Left forelimb (tissue), 1 donor: ENCODE measurements at regions not wholly inside any gene's neighbourhood (a gene's known extent, or its start where the extent isn't known, plus 50 kb on each side); places are given as distances from the start of the nearest gene placed in this dataset.

ENCODE experiments used
- DNase-seq: peaks from one replicate; pipeline ENCODE4 v3.0.0-alpha.2; 2018; ENCODE audit warnings: low spot score

DNA sequence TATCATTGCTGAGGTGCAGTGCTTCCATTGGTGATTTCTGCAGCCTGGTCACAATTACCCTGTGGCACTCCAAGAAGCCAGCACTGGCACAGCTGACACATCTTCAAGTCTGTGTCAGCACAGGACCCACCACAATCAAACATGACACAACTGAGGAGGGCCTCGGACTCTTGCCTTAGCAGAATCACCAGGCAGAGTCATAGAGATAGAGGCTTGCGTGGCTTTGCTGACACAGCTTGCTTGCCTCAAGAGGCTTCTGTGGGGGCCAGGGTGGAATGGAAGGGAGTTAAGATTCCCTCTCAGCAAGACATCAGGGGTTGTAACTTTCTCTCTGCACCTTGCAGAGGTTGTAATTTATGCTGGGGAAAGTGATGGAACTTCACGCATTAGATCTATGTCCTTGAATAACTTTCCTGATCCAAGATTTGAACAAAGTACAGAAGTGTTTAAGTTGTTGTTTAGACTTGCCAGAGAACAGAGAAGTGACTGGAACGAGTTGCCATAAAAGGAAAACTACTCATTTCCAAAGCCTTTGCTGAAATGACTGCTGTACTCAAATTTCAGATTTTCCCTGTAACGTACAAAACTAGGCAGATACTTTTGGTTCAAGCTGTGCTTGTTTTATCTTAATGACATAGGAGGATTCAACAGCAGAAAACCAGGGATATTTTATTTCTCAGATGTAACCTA lies 170.7 kb downstream of the DIPK2A start:
- DNase-seq: peak; percentile 67

DNA sequence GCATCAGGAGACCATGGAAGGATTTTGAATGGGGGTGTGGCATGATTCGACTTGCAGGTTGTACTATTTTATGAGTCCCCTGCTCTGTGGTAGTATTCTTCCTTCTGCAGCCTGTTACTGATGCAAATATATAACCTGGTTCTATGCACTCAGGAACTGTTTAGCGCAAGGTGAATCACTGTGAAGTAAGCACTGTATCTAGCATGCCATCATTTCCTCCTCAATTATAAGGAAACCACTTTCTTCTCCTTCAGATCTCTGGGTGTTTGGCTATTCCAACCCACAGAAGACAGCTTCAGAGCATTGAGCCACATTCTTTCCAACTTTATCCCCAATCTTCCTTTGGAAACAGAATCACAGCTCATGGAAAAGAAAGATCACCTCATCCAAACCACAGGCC lies 176.7 kb downstream of the DIPK2A start:
- no peak for DNase-seq

DNA sequence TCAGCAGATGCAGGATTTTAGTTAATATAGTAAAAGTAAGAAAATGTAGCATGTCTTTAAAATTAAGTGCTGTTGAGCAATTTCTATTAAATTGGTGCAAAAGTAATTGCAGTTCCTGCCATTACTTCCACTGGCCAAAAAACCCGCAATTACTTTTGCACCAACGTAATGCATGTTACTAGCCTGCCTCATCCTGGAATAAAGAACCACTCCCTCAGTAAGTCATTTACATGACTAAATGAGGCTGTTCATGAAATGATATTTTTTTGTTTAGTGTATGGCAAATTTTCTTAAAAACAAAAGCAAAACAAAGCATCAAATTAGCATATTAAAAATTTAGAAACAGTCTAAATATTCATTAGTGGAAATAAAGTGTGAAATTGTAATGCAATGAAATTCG lies 180.4 kb downstream of the DIPK2A start:
- no peak for DNase-seq

DNA sequence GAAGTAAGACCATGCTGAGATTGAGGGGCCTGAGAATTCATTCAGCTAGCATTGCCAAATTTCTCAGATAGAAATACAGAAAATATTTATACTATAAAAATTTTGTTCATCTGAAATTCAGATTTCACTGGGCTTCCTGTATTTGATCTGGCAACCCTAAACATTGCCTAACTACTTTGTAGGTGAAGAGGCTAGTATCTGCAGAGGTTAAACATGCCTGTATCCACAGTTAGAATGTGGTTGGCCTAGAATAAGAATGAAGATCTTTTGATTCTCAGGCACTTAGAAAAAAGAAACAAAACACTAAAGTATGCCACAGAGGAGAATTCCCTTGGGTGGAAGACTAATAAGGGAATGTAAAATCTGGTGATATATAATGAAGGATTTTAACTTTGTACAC lies 189.0 kb downstream of the DIPK2A start:
- DNase-seq: no peak

DNA sequence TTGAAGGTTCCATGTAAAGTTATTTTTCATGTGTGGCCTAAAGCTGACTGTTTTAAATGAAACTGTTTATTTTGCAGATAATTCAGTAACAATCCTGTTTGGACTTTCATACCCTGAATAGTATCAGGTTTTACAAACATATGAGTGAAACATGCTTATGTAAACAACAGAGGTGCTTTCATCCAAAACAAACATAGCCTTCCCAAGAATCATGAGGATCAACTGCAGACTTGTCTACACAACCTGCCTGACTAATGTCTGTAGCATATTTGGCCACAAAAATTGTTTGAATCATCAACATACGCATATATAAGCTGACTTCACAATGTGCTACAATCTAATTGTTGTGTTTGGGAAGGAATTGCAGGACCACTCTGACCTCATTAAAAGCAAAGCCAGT lies 190.4 kb downstream of the DIPK2A start:
- DNase-seq: no peak

DNA sequence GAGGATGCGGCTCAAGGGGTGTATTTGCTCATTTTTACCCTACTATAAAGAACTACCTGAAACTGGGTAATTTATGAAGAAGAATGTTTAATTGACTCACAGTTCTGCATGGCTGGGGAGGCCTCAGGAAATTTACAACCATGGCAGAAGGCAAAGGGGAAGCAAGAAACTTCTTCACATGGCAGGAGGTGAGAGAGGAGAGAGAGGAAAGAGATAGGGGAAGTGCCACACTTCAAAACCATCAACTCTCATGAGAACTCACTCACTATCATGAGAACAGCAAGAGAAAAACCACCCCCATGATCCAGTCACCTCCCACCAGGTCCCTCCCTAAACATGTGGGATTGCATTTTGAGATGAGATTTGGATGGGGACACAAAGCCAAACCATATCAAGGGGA lies 192.7 kb downstream of the DIPK2A start:
- DNase-seq: no peak

DNA sequence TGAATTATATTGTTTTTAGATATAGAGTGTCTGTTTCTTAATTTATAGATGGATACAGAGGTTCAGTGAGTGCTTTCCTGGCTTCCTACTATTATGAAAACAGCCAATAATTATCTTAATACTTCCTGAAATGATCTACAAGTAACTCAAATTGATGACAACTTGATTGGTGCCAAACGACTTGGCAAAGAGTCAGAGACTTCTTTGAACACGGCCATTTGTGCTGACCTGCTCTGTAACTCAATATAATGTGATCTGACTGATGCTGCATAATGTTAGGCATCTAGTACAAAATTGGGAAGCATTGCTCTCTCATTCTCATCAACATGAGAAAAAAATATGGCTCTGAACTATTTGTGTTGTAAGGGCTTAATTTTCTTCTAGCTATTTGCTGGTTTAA lies 193.9 kb downstream of the DIPK2A start:
- no peak for DNase-seq

DNA sequence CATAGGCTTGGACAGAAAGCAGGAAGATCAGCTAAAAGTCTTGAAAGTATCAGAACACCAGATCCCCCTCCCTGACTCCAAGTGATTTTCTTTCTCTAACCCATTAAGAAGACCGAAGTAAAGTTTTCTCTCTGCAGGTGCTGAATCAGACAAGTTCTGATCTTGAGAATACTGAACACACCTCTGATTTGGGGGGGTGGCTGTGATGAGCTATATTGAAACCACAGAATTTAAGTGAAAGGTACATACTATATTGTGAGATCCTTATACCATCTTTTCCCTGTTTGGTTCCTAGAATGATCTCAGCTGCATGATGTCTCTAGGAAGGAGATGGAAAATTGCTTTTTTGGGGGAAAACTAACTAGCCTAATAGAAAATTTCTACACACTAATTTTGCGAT lies 196.0 kb downstream of the DIPK2A start:
- no peak for DNase-seq

DNA sequence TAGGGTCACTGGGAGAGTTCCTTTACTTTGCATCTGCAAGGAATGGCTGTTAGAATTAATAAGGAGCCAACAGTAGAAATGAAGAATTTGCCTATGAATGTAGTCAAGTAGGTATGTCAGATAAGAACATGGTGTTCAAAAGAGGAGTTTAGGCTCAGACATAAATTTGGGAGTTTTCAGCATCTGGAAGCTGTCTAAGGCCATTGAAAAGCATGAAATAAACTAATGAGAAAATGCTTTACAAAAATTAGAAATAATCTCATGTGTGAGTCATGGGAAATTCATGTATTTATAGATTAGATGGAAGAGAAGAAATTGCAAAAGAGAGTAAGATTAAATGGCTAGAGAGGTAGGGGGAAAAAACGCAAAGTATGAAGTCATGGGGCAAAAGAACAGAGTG lies 201.9 kb downstream of the DIPK2A start:
- no peak for DNase-seq

DNA sequence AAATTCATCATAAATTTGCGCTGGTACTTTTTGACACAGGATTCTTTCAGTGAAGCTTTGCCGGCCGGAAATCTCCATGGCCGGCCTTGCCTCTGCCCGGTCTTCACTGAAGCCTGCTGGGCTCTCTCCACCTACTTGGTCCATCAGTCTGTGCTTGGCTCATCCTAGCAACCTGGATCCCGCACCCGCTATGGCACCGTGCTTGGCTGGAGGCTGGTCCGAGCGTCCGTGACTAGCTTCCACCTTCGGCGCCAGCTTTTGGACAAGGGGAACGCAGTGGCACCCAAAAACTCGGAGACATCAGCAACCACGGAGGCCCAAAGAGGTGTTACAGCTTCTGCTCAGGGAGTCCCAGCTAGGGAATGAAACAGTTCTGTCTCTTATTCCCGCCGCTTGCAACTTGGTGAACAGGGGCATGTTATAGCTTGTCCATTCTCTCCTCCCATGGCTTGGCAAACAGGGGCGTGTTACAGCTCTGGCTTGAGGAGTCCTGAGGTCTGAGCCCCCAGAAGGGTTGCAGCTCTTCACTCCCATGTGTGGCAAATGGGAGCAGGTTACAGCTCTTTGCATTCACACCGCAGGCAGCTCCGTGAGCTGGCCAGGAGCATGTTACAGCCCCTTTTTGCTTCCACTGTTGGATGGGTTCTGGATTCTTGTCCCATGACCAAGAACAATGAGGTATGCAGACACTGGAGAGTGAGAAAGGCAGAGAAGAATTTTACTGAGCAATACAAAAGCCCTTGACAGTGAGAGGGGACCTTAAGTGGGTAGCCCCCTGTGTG lies 204.2 kb downstream of the DIPK2A start:
- DNase-seq: no peak

DNA sequence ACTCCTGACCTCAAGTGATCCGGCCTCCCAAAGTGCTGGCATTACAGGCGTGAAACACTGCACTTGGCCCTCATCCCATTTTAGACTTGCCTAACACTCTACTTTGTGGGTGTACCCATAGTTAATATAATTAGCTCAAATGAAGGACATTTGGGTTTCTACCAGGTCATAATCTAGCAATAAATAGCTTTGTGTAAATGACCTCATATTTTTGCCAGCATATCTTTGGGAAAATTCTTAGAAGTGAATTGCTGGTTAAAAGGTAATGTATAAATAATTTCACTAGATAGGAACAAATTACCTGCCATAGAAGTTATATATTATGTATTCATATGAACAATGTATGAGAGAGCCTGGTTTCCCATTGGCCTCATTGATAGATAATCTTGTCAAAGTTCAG lies 206.0 kb downstream of the DIPK2A start:
- DNase-seq: no peak

DNA sequence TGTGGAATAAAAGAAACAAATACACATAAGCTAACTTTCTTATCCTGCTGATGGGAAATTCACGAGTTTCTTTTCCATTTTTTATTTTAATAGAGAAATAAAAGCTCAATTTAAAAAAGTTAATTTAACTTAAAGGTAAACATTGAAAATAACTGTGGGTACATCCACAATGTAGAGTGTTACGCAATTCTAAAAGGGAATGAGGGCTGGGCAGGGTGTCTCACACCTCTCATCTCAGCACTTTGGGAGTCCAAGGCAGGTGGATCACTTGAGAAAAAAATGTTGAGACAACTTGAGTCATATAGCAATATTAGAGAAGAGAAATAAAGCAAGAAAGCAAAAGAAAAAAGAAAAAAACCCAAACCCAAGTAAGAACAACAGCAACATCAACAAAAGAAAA lies 207.0 kb downstream of the DIPK2A start:
- no peak for DNase-seq

DNA sequence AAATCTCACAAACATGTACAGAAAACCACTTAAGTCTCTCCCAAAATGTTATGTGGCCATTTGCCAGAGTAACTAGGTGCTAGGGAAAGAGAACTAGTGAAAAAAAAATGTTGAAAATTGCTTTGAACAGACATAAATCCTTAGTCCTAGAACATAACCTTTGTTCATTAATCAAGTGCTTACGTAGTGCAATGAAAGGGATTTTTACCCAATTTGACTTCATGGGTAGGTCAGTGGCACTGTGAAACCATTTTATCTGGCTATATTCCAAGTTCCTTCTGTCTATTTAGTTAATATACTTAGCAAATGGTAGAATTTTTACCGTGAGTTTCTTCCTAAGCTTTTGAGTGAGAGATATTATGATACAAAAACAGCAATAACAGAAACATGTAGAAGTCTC lies 209.4 kb downstream of the DIPK2A start:
- DNase-seq: no peak

DNA sequence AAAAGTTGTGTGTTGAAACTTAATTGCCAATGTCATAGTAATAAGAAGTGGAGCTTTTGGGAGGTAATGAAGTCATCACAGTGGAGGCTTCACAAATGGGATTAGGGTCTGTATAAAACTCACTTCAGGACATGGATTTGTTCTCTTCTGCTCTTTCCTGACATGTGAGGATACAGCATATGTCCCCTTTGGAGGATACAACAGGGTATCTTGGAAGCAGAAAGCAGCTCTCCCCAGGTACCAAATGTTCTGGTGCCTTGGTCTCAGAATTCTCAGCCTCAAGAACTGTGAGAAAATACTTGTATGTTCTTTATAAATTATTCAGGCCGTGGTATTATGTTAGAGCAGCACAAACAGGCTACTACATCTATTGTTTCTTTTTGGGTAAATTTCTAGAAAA lies 210.9 kb downstream of the DIPK2A start:
- DNase-seq: no peak

DNA sequence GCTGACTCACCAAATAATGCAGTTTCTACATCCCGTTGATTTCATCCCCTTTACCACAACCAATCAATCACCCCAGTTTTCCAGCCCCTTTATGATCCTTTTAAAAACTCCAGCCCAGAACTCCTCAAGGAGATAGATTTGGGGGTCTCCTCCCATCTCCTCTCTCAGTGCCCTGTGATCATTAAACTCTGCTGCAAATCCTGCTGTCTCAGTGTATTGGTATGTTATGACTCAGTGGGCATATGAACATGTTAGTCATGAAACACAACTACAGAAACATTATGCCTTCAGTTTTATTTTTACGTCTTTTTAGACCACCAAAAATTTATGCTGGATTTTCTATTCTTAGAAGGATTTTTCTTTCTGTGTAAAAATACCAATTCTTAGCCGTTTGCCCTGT lies 213.7 kb downstream of the DIPK2A start:
- no peak for DNase-seq

DNA sequence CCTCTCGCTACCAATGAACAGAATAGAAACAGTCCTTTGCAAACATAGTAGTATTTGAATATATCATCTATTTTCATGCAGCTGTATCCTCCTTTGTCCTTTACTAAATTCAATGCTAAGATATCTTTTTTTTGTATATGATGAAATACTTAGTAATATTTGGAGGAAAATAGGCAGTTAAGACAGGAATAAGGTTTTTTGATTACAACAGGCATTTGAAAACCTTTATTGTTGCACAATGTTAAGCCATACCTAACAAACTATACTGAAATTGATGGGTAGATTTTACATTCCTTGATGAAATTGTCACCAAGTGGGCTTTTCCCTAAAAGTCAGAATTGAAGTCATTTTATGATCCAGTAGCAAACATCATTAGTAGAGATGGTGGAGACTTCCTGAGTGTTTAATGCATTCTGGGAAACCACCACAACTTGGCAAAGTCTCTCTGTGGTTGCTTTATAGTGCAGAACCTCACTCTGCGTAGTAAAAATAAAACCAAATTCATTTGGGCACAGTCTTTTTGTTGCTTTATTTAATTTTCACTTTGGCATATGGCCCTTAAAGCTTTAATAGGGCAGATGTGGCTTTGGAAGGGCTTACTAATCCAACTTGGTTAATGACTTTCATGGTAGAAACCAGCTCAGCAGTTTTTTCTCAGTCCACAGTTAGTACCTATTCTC lies 216.0 kb downstream of the DIPK2A start:
- DNase-seq: no peak

DNA sequence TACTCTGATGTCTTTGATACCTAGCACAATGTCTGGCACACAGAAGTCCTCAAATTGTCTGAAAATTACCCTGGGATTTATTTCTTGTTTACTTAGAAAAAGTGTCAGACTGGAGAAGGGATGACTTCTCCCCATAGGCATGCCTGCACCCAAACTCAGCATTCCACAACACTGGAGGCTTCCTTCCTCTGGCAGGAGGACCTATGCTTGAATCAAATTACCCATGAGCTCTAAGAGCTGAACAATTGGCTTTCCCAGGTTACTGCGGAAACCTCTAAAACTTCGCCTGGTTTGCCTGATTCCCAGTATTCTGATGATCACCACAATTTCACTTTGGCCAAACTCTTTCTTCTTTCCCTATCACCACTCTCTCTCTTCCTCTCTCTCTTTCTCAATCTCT lies 217.4 kb downstream of the DIPK2A start:
- no peak for DNase-seq

DNA sequence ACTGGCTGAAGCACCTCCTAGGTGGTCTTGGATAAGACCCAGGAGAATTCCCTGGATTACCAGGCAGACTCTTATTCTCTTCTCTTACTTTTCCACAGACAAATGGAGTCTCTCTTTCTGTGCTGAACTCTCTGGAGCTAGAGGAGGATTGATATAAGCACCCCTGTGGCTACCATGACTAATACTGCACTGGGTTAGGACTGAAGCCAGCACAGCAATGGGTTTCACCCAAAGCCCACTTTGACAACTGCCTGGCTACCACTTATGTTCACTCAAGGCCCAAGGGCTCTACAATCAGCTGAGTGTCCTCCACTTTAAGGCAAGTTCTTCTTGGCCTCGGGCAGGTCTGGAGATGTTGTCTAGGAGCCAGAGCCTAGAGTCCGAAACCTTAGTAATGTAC lies 225.5 kb downstream of the DIPK2A start:
- DNase-seq: no peak

DNA sequence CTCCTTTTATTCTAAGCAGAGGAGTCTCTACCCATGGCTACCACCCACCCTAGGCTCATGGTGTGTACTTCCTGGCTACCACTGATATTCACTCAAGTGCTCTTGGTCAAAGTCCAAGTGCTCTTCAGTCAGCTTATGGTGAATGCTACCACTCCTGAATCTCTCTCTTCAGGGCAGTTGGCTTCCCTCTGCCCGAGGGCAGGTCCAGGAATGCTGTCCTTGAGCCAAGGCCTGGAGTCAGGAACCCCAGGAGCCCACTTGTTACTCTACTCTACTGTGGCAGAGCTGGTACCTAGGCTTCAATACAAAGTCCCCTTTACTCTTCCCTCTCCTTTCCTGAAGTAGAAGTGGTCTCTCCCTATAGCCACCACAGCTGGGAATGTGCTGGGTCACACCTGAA lies 226.0 kb downstream of the DIPK2A start:
- no peak for DNase-seq

DNA sequence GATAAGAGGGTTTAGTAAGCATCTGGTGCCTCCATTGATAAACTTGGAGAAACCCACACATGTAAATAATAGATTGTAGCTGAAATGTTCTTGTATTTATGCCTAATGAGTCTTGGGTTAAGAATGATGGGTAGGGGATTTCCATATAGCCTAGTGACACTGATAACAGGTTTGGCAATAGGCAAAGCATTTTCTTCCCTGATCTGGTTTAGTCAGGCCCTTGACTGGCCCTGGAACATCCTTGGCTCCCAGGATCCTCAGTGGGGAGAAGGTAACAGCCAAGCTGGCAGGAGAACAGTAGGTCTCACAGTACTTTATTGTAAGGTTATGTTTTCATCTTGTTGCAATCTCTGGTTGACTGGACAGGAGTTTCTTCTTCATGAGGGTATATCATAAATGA lies 228.4 kb downstream of the DIPK2A start:
- no peak for DNase-seq

DNA sequence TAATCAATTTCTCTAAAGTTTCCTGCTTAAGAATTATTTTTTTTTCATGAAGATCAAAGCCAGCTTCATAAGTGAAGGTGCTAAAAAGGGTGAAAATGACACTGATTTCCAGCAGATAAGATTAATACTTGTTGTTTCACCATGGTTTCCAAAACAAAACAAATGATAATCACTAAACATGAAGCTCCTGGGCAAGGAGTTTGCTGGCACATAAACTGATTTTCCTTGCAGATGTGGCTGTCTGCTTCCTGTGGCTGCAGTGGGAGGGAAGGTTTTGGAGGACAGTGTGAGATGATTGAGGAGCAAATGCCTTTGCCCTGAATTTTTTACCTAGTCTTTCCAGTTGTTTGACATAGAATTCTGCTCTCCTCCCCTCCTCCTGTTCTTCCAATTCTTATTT lies 228.8 kb downstream of the DIPK2A start:
- DNase-seq: no peak

DNA sequence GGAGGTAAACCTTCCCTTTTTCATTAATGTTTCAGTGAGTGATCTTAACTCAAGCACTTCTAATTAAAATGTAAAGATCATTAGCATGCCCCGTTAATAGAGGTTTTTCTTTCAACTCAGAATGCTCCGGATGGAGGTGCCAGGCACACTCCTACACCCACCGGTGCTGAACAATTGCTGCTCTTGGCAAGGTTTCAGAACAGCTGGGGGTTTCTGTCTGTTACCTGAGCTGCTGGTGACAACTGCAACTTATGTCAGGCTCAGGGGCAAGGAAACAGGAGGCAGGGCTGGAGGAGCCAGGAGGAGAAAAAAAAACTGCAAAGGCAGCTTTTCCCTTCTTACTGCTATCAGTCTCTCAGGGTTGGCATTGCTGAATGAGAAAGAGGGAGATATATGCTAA lies 250.1 kb downstream of the DIPK2A start:
- no peak for DNase-seq

DNA sequence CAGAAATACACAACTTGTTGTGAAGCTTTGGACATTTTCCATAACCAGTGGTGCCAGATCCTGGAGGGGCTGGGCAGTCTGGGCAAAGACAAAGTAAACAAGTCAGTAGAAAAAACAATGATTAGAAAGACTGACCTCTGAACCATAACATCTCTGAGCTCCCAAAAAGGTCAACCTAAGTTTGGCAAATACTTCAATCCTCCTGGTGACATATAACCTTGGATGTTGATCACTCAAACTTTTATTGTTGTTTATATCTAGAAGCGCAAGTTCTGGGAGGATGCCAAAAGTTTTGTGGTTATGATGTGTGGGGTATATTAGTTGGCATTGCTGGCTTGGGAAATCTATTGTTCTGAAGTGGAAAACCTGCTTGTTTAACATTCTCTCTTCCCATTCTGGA lies 257.7 kb downstream of the DIPK2A start:
- DNase-seq: no peak
